Heart left ventricle (tissue), 16 donors: ENCODE measurements at regions not wholly inside any gene's neighbourhood (a gene's known extent, or its start where the extent isn't known, plus 50 kb on each side); places are given as distances from the start of the nearest gene placed in this dataset.

ENCODE experiments used
- ATAC-seq, 4 donors: fragments of 200-7000 bp; cut with Tn5 transposase; one replicate each; pipeline ENCODE4 v1.9.1; 2020 to 2022; ENCODE audit warnings: moderate library complexity in 4 of 4, mild to moderate bottlenecking in 3 of 4, moderate number of reproducible peaks in 1 of 4
- DNase-seq, 5 donors: peaks; one replicate each; pipeline ENCODE4 v3.0.0-alpha.2; 2020
- H3K27ac ChIP-seq, 12 donors: fragments of 200-600 bp; sonication (generic) in 4 of 12; one replicate each; pipeline versions ENCODE4 v1.5.0 to v1.8.0; 2016 to 2022; ENCODE audit warnings: mild to moderate bottlenecking in 2 of 12
- H3K27me3 ChIP-seq, 9 donors: fragments of 200-600 bp; sonication (generic) in 2 of 9; one replicate each; pipeline versions ENCODE4 v1.5.1 to v1.8.0; 2016 to 2022; ENCODE audit warnings: mild to moderate bottlenecking in 3 of 9
- H3K36me3 ChIP-seq, 9 donors: fragments of 200-600 bp; sonication (generic) in 2 of 9; one replicate each; pipeline versions ENCODE4 v1.5.0 to v1.8.0; 2018 to 2022; ENCODE audit warnings: mild to moderate bottlenecking in 2 of 9
- H3K4me1 ChIP-seq, 12 donors: fragments of 200-600 bp; sonication (generic) in 4 of 12; one replicate each; pipeline versions ENCODE4 v1.5.0 to v1.8.0; 2016 to 2022; ENCODE audit warnings: mild to moderate bottlenecking in 3 of 12
- H3K4me3 ChIP-seq, 12 donors: fragments of 200-600 bp; sonication (generic) in 4 of 12; one replicate each; pipeline versions ENCODE4 v1.5.0 to v1.8.0; 2017 to 2022; ENCODE audit warnings: mild to moderate bottlenecking in 9 of 12, moderate library complexity in 4 of 12
- H3K9me3 ChIP-seq, 12 donors: fragments of 200-600 bp; sonication (generic) in 4 of 12; one replicate each; pipeline versions ENCODE4 v1.5.0 to v1.8.0; 2016 to 2022; ENCODE audit warnings: mild to moderate bottlenecking in 1 of 12
- CTCF ChIP-seq, 12 donors: fragments of 200-600 bp; sonication (generic) in 4 of 12; IDR thresholded peaks; one replicate each; pipeline versions ENCODE4 v1.5.0 to v1.8.0; 2018 to 2022; ENCODE audit warnings: antibody characterized with exemption in 12 of 12, mild to moderate bottlenecking in 5 of 12
- POLR2A ChIP-seq, 2 donors: fragments of 450-650 bp; IDR thresholded peaks; one replicate each; pipeline ENCODE4 v1.6.1; 2017; ENCODE audit warnings: antibody characterized with exemption in 2 of 2, mild to moderate bottlenecking in 2 of 2, moderate library complexity in 2 of 2
- WGBS, 4 donors: extraction: QIAGEN DNeasy Blood & Tissue Kit in 2 of 4; methylation state at CpG; one replicate each; pipeline versions ENCODE4 v1.1.5 to v1.1.7; 2013 to 2018; 5-methylcytosine and 5-hydroxymethylcytosine counted together
- intact Hi-C, 10 donors: fragments of 100-400 bp; cut with DNase I; formaldehyde crosslinking; loops; one replicate each; pipeline versions ENCODE4 v1.11.1 to v1.14.2; 2022
- donor health status: ischemic (EF 13 %, LVEDD 7.1; RV severe dilation, severe dysfunction).
- donor health status: healthy with polysubstance abuse.
- donor health status: DM: no; HTN: yes; CAD: no.
- donor health status: DM: no; HTN: no; CAD: no.
- donor health status: ischemic (EF 25% LVEDD 6.9; RV normal size, moderate dysfunction).
- donor health status: ischemic (EF 25% LVEDD 5.7; RV mildly dilated, moderate dysfunction).
- donor health status: healthy.
- donor health status: DM: yes; HTN: yes; CAD: no.
- donor health status: ischemic (EF 35%, LVEDD 5.7; RV mildly dilated, moderate dysfunction).
- donor health status: nonischemic (EF 11% LVEDD 7.7; RV severe dilation, severe dysfunction).
- donor health status: DM: yes; HTN: yes; CAD: no.
- donor health status: PGD.
- donor health status: ischemic (EF 29% LVEDD 5.4; RV normal size, mild dysfunction).
- donor health status: nonischemic (EF 23%, LVEDD 6.1; RV moderate dilation, normal function).

DNA sequence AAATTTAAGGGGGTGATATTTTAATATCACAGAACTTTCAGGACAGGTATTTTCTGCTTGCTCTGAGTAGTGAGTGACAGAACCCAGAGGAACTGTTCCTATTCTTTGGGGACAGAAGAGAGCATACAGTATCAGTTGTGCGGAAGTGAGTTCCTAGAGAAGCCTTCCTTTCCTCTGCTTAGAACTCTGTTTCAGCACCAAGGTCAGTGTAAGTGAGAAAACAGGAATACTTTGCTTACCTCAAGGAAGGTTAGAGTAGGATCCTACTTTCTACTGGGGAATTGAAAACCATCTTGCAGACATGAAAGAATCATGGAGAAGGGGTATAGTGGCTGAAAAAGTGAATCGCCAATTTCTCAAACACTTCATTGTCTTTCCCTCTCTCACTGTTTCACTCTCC, 542.4 kb downstream of the SQOR start:
- peaks cover 0 to 39% (median 4%) of the 10 kb centered on the region in 12 donors for H3K9me3 ChIP-seq
- H3K4me3 ChIP-seq = no peak overlapping the region
- WGBS, 4 donors = 78 to 89% (median 86%) methylated on average over 2 of the region's 2 CpGs
- ATAC-seq = no peak
- no peak overlapping the region for H3K27ac ChIP-seq
- no peaks in the 10 kb centered on the region for H3K27me3 ChIP-seq
- no peaks in the 10 kb centered on the region for H3K36me3 ChIP-seq
- intact Hi-C loops = no loop called here
- DNase-seq = no peak
- no peaks in the 10 kb centered on the region for H3K4me1 ChIP-seq
- TF ChIP-seq POLR2A (IDR thresholded peaks at IDR 0.05) (no peak), CTCF (IDR thresholded peaks at IDR 0.05) (no peak)

GRCh38 chr15:46178138-46178537, 543.3 kb downstream of the SQOR start:
- Histone ChIP-seq H3K9me3 (peaks cover 0 to 43% (median 9%) of the 10 kb centered on the region in 12 donors), H3K27ac (no peak overlapping the region), H3K4me1 (no peaks in the 10 kb centered on the region), H3K27me3 (no peaks in the 10 kb centered on the region), H3K4me3 (no peak overlapping the region), H3K36me3 (no peaks in the 10 kb centered on the region)
- intact Hi-C loops = no loop called here
- no peak for TF ChIP-seq CTCF (IDR thresholded peaks at IDR 0.05)
- TF ChIP-seq POLR2A (IDR thresholded peaks at IDR 0.05) = no peak
- WGBS, 4 donors = 83 to 93% (median 87%) methylated on average over 1 of the region's 1 CpG
- DNase-seq (no peak), ATAC-seq (no peak)

- Histone ChIP-seq H3K36me3 (no peaks in the 10 kb centered on the region), H3K9me3 (peaks cover 0 to 20% (median 0%) of the 10 kb centered on the region in 12 donors), H3K27me3 (no peaks in the 10 kb centered on the region), H3K4me1 (no peaks in the 10 kb centered on the region), H3K27ac (no peak overlapping the region), H3K4me3 (no peak overlapping the region)
- 59 to 76% (median 71%) methylated on average over 2 of the region's 2 CpGs for WGBS, 4 donors
- intact Hi-C loops = no loop called here
- no peak for ATAC-seq
- DNase-seq = no peak
- no peak for TF ChIP-seq POLR2A (IDR thresholded peaks at IDR 0.05)
- TF ChIP-seq CTCF (IDR thresholded peaks at IDR 0.05) = no peak
Measured at GRCh38 chr15:46207341-46207740, 572.5 kb downstream of the SQOR start.

GRCh38 chr15:46213551-46213950, 578.7 kb downstream of the SQOR start:
- H3K4me1 ChIP-seq = no peaks in the 10 kb centered on the region
- H3K9me3 ChIP-seq = peaks cover 0 to 5% (median 0%) of the 10 kb centered on the region in 12 donors
- intact Hi-C loops = no loop called here
- no peak overlapping the region for H3K4me3 ChIP-seq
- DNase-seq (no peak), ATAC-seq (no peak)
- H3K36me3 ChIP-seq = no peaks in the 10 kb centered on the region
- H3K27ac ChIP-seq = no peak overlapping the region
- TF ChIP-seq CTCF (IDR thresholded peaks at IDR 0.05) = no peak
- no peak for TF ChIP-seq POLR2A (IDR thresholded peaks at IDR 0.05)
- no peaks in the 10 kb centered on the region for H3K27me3 ChIP-seq
